Fibroblast of lung (primary cell): ENCODE measurements at regions not wholly inside any gene's neighbourhood (a gene's known extent, or its start where the extent isn't known, plus 50 kb on each side); places are given as distances from the start of the nearest gene placed in this dataset.

ENCODE experiments used
- CTCF ChIP-seq, 2 donors: IDR thresholded peaks in 1 of 2; conservative IDR thresholded peaks in 1 of 2; 1 replicate in 1 of 2; 2 replicates in 1 of 2; pipeline ENCODE4 v1.5.1; 2011 to 2012; ENCODE audit warnings: low read length in 2 of 2, control low read depth in 1 of 2, inconsistent platforms in 1 of 2, low read depth in 1 of 2, mild to moderate bottlenecking in 1 of 2
- EZH2 ChIP-seq: IDR thresholded peaks from 2 replicates; pipeline ENCODE4 v1.5.1; 2012; ENCODE audit warnings: low read length, control low read depth, mild to moderate bottlenecking; ENCODE audit errors: missing control alignments

DNA sequence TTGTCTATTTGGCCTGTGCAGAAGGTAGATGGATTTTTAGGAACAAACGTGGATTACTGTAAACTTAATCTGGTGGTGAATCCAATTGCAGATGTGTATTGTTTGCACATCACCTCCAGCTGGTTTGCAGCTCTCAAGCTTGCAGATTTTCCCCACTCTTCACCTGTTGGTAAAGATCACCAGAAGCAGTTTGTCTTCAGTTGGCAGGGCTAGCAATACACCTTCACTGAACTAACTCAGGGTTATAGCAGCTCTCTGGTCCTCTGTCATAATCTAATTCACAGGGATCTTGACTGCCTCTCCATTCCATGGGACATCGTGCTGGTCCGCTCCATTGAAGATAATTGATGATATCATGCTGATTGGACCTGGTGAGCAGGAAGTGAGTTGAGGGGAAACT lies 181.5 kb downstream of the VAPA start:
- TF ChIP-seq CTCF (conservative IDR thresholded peaks at IDR 0.05 in 1 of 2, IDR thresholded peaks at IDR 0.05 in 1 of 2; ENCODE audit: low read depth in 1 of 2, low read length in 2 of 2) = no peak
- TF ChIP-seq EZH2 = no peak
